GM10847 (cell line): ENCODE measurements at regions not wholly inside any gene's neighbourhood (a gene's known extent, or its start where the extent isn't known, plus 50 kb on each side); places are given as distances from the start of the nearest gene placed in this dataset.

Experiments used
- POLR2A ChIP-seq: IDR thresholded peaks from 2 replicates; pipeline ENCODE4 v1.6.1; 2011; ENCODE audit not compliant: insufficient read length; ENCODE audit errors: extremely low read depth

DNA sequence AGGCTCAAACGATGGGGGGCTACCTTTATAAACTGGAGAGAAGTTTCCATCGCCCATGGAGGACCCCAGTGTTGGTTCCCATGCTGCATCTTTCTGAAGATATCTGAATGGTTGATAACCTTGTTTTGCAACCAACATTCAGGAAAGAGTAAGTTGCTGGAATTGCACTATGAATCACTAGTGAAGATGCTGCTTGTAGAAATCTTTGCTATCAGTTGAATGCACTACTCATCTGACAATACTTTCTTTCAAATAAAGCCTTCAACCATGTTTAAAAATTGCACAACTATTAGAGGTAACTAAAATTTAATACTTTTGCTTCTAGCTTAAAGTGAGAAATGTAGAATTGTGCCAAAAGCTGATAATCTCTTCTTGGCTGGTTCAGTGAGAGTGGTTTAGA lies 86.8 kb upstream of the HIVEP3 start:
- no peak for TF ChIP-seq POLR2A

DNA sequence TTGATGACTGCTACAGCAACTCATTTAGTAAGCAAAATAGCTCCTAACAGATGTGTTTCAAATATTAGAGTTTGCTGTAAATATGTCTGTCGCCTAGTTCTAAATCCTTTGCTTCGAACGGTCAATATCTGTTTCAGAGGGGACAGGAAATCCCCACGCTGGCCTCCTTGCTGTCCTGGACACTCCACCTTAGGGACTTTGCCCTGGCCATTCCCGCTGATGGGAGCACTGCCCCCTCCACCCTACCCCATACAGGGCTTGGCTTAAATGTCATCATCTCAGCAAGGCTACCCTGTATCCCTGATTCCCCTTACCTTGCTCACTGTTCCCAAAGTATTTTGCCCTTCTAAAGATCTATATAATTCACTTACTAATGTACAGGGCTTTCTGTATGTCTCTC lies 86.1 kb upstream of the HIVEP3 start:
- no peak for TF ChIP-seq POLR2A

DNA sequence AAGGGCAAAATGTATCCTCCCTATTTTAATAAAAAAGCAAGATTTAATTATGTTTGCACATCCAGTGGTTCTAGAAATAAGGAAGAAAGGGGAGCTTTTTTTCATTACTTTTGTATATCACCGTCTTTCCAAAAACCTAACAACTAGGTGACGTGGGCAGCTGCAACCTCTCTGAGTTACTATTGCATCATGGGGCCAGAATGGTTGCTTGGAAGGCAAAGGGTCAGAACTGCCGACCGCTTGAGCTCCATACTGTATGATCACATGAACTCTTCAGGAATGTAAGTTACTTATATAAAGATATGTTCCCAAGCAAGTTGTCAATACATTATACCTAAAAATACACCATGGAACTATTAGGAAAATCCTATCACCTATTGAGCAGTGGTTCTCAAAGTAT lies 85.6 kb upstream of the HIVEP3 start:
- no peak for TF ChIP-seq POLR2A

DNA sequence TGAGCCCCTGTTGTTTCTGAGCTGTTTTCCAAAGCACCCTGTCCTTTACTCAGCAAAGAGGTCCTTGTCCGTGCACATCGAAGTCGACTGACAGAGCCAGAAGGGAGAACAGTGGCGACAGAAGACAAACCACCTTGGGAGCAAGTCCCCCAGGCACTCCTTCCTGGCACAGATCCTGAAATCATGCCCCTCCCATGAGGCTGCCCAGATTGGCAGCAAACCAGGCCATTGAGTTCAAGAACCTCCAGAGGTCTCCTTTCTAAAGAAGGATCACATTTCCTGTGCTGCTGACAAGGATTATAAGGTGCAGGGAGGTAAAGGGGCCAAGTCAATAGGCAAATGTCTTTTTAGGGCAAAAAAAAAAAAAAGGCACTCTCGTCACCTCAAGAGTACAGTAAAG lies 84.7 kb upstream of the HIVEP3 start:
- TF ChIP-seq POLR2A = no peak

DNA sequence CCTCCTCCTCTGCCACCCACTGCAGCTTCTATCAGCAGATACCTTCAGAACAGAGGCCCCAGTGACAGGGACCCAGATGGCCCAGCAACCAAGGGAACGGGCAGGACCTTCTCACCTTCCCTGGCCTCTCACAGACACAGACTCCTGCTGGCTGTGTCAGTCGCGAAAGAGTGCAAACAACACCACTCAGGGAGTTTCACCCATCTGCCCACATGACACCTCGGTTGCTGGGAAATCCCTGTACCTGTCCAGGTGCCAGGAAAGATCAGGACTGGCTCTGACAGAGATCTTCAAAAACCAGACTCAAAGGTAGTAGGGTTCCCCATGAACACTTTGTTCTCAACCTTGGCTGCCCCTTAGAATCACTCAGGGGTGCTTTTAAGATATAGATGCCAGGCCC lies 83.5 kb upstream of the HIVEP3 start:
- no peak for TF ChIP-seq POLR2A

DNA sequence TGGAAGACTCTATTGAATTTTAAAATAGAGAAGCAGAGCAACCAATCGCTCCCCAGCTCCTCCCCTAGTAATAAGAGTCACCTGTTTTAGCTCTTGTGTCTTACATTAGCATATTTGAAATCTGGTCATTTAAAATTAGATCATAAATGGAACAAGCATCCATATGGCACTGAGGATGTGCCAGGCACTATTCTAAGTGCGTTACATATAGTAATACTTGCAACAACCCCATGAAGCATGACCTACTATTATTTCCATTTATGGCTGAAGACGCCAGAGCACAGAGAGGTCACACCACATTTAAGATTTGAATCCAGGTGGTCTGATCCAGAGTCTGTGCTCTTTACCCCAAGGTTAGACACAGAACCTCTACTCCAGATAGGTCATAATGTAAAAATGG lies 82.0 kb upstream of the HIVEP3 start:
- TF ChIP-seq POLR2A = no peak

DNA sequence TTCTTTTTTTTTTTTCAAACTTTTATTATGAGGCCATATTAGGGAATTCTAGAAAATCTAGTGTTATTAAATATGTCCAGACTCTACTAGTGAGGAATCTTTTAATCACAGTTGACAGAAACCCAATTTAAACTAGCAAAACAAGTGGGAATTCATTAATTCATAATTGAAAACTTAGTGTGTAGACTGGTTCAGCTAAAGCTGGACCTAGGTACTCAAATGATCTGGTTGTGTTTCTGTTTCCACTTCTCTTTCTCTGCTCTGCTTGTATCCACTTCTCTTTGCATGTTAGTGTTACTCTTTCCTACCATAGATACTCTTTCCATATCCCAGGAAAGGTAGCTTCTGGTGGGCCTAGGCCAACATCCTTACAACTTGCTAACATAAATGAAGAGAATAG lies 81.2 kb upstream of the HIVEP3 start:
- TF ChIP-seq POLR2A = no peak

DNA sequence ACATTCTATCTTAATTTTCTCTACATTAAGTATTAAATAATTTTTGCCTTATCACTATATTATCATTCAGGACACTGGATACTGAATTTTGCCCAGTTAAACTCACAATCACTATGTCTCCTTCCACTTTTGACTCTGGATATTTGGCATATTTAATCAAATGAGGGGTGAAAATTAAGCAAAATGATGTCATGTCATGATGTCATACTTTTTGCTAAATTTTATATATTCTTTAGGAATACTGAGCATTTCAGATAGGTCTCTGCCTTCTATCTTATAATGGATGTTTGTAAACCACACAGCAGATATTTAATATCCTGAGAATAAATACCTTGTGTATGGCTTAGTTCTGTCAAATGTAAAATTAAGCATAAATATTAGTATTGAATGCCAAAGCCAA lies 79.5 kb upstream of the HIVEP3 start:
- TF ChIP-seq POLR2A = no peak

DNA sequence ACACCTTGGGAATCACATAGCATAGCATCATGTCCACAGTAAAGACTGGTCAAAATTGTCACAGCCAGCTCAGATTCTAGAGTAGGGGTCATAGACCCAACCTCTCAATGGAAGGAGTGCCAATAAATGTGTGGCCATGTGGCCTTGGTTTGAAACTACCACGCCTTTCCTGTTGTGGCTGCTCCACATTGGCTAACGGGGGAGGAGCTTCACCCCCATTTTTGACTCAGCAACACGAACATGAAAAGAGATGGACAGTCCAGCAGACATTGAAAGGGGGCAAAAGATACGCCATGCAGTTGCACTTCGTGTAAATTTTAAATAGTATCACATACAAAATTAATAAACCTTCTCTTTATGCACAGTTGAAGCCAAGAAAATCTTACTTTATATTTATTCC lies 78.4 kb upstream of the HIVEP3 start:
- no peak for TF ChIP-seq POLR2A

DNA sequence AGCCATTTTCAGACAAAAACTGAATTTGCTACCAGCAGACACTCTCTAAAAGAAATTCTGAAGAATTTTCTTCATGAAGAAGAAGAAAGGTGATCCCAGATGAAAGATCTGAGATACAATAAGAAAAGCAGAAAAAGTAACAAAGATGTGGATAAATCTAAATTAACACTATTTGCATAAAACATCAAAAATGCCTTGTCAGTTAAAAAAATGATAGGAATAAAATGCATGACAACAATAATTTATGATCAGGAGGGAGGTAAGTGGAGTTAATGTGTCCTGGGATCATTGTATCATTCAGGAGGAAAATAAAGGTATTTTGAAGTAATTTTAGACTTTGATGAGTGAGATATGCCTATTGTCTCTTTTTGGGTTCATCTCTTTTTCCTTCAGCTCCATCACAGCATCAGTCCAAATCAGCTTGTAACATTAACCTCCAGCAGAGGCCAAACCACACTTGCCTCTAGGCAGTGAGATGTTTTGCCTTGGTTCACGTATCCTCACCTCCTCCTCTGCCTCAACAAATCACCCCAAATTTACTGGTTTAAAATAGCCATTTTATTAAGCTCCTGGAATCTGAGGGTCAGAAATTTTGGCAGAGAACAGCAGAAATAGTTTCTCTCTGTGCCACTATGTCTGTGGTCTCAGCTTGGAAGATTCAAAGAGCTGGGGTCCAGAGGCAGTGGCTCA lies 76.9 kb upstream of the HIVEP3 start:
- no peak for TF ChIP-seq POLR2A

DNA sequence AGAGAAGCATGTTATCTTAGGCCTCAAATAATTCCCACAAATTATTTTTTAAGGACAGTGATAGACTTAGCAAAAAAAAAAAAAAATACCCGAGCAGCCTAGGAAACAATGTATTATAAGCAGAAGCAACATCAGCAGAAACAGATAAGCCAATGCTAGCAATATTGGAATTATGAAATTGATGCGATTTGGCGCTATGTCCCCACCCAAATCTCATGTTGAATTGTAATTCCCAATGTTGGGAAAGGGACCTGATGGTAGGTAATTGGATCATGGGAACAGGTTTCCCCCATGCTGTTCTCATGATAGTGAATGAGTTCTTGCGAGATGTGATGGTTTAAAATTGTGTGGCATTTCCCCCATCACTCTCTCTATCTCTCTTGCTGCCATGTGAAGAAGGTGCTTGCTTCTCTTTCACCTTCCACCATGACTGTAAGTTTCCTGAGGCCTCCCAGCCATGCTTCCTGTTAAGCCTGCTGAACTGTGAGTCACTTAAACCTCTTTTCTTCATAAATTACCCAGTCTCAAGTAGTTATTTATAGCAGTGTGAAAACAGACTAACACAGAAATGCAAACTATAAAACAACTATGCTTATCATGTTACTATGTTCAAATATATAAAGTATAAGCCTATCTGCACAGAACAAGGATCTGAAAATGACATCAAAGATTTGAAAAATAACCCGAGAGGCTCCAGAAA lies 75.6 kb upstream of the HIVEP3 start:
- no peak for TF ChIP-seq POLR2A

DNA sequence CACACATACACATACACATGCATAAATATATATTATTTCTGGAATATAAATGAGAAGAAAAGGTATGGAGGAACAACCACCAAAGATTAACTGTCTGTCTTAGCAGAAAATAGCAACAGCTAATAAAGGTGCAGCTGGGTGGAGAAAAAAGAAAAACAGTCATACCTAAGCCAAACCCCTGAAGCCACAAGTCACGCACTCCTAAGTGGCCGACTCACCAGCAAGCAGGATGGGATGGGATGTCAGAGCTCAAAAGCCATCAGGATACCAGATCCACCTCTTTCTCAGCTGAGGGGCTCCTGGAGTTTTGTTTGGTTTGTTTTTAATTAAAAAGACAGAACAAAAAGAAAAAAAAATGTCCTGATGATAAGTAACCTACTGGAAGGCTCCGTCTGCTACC lies 64.7 kb upstream of the HIVEP3 start:
- no peak for TF ChIP-seq POLR2A

DNA sequence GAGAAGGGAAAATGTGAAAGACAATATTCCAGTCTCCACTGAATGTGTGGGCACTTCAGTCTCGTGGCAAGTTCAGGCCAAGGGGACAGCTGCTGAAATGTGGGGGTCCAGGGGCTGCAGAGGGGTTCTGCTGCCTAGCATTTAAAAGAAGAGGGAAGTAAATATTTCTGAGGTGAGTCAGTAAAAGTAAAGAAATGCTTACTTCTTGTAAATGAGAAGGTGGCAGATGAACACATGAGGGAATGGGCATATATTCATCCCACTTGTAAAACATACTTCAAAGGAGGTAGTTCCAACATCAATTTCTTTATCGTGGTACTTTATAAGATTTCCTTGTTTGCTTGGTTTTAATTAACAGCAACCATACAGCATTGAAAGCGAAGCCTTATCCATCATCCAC lies 63.1 kb upstream of the HIVEP3 start:
- no peak for TF ChIP-seq POLR2A

DNA sequence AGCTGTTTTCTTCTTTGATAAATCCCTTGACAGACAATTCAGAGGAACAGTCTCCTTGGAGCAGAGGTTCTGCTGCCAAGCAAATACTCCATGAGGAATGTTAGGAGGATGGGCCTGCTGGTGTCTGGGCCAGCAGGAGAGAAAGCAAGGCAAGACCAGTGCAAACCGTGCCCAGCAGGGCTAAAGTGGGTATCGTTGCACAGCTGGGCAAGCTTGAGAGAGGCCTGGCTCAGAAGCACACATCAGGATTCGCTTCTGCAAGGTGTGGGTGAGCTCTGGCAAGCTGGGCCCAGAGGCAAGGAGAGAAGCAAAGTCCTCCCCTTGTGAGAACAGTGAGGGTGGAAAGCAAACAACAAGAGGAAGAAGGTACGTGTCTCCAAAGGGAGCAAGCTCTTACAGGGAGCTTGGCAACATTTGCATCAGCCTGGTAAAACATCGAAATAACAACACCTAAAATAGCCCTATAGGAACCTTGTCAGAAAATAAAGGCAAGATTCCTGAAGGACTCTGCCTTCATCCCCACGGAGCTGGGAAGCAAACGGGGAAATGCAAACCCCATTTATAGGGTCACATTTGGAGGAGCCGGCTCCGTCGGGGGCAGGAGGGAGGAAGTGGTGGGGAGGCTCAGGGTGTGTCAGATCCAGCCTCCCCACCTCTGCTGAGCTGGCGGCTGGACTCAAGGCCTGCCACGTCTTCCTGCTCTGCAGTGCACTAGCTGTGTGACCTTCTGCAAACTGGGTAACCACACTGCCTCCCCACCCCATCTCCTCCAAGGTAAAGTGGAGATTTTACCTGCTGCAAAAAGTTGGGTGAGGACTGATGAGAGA lies 62.3 kb upstream of the HIVEP3 start:
- TF ChIP-seq POLR2A = no peak

DNA sequence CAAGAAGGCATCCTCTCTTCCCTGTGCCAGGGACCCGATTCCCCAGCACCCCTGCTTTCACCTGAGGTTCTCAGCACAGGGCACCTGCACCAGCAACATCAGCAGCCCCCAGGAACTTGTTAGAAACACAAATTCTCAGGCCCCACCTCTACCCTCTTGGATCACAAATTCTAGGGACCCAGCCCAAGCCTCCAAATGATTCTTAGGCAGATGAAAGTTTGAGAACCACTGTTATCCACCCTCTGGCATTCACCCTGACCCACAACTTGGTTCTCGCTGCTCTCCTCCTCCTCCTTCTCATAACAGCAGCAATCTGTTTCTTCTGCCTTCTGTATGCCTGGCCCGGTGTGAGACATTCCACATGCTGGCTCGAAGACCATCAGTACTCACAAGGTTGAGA lies 60.3 kb upstream of the HIVEP3 start:
- TF ChIP-seq POLR2A = no peak

DNA sequence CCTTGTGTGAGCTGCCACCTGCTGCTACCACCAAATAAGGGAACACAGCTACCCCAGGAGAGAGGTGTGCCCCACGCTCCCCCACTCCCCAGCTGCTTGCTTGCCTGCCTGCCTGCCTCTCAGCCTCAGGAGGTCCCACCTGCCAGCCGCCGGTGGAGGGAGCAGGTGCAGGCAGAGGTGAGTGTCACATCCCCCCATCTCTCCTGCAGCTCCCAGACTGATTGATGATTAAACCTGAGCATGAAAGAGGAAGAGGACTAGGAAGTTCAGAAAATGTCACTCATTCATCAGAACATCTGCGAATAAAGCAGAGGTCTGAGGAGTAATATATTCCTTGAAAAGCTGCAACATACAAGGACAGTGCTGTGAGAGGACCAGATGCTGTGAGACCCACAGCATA lies 58.6 kb upstream of the HIVEP3 start:
- TF ChIP-seq POLR2A = no peak

DNA sequence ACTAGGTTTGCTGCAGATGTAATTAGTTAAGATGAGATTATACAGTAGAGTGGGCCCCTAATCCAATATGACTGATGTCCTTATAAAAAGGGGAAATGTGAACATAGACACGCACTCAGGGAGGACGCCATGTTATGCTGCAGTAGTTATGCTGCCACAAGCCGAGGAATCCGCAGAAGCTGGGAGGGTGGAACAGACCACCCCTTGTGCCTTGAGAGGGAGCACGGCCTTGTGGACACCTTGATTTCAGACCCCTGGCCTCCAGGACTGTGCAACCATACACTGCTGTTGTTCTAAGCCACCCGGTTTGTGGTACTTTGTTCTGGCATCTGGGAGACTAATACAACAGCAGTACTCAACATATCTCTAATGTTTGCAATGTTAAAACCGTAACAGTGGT lies 57.9 kb upstream of the HIVEP3 start:
- no peak for TF ChIP-seq POLR2A
